ENCODE measurements at regions not wholly inside any gene's neighbourhood (a gene's known extent, or its start where the extent isn't known, plus 50 kb on each side); places are given as distances from the start of the nearest gene placed in this dataset.

- Histone ChIP-seq H3K79me2 (ENCODE audit: control insufficient read depth, insufficient read depth, low read length) (no peaks in the 10 kb centered on the region), H3K9me1 (ENCODE audit: control insufficient read depth, extremely low read depth, insufficient read depth, low read length) (no peaks in the 10 kb centered on the region), H3K9ac (ENCODE audit: control insufficient read depth, extremely low read depth, insufficient read depth, low read length) (no peak overlapping the region), H2AFZ (ENCODE audit: control insufficient read depth, low read length) (no peak overlapping the region), H3K4me2 (ENCODE audit: control insufficient read depth, extremely low read depth, insufficient read depth, low read depth, low read length) (no peak overlapping the region), H4K20me1 (ENCODE audit: control insufficient read depth, extremely low read depth, insufficient read depth, low read length) (no peaks in the 10 kb centered on the region), H3K4me1 (ENCODE audit: control insufficient read depth, extremely low read depth, insufficient read depth, low read length) (peaks cover 5% of the 10 kb centered on the region), H3K36me3 (ENCODE audit: control insufficient read depth in 2 of 2, extremely low read depth in 1 of 2, insufficient read depth in 2 of 2, low read length in 2 of 2) (no peaks in the 10 kb centered on the region), H3K27ac (ENCODE audit: control insufficient read depth, insufficient read depth, low read length) (no peak overlapping the region), H3K4me3 (ENCODE audit: control insufficient read depth in 2 of 3, extremely low read depth in 1 of 3, insufficient read depth in 2 of 3, low read depth in 1 of 3, low read length in 3 of 3) (no peak overlapping the region), H3K9me3 (ENCODE audit: control insufficient read depth, low read depth, low read length) (no peaks in the 10 kb centered on the region), H3K27me3 (ENCODE audit: control insufficient read depth, extremely low read depth, insufficient read depth, low read length) (peaks cover 7% of the 10 kb centered on the region)
- dilution Hi-C loops (cut with MboI; ENCODE audit: extremely low pct_ligation_motif_present, low sequenced_read_pairs), result no loop called here
- no peak for TF ChIP-seq EZH2 (IDR thresholded peaks at IDR 0.05; ENCODE audit: low read length)
- TF ChIP-seq CTCF (optimal IDR thresholded peaks at IDR 0.05 in 1 of 3, IDR thresholded peaks at IDR 0.05 in 1 of 3, conservative IDR thresholded peaks at IDR 0.05 in 1 of 3; ENCODE audit: extremely low read depth in 1 of 3, insufficient read depth in 2 of 3, low read length in 3 of 3), result no peak
- DNase-seq (ENCODE audit: low read depth, low spot score) (no peak), FAIRE-seq (no peak)
Measured at GRCh38 chr9:1913631-1914330, 101.4 kb upstream of the SMARCA2 start.

- Histone ChIP-seq H3K9me3 (ENCODE audit: control insufficient read depth, low read depth, low read length) (no peaks in the 10 kb centered on the region), H3K36me3 (ENCODE audit: control insufficient read depth in 2 of 2, extremely low read depth in 1 of 2, insufficient read depth in 2 of 2, low read length in 2 of 2) (no peaks in the 10 kb centered on the region), H3K27me3 (ENCODE audit: control insufficient read depth, extremely low read depth, insufficient read depth, low read length) (peaks cover 7% of the 10 kb centered on the region), H3K9ac (ENCODE audit: control insufficient read depth, extremely low read depth, insufficient read depth, low read length) (no peak overlapping the region), H3K79me2 (ENCODE audit: control insufficient read depth, insufficient read depth, low read length) (no peaks in the 10 kb centered on the region), H2AFZ (ENCODE audit: control insufficient read depth, low read length) (peak overlapping the region; percentile 46), H3K27ac (ENCODE audit: control insufficient read depth, insufficient read depth, low read length) (no peak overlapping the region), H3K4me1 (ENCODE audit: control insufficient read depth, extremely low read depth, insufficient read depth, low read length) (peaks cover 5% of the 10 kb centered on the region), H3K4me2 (ENCODE audit: control insufficient read depth, extremely low read depth, insufficient read depth, low read depth, low read length) (peak overlapping the region; percentile 63), H3K4me3 (ENCODE audit: control insufficient read depth in 2 of 3, extremely low read depth in 1 of 3, insufficient read depth in 2 of 3, low read depth in 1 of 3, low read length in 3 of 3) (peak overlapping the region in 2 of 3 experiments; percentile 41 to 49), H3K9me1 (ENCODE audit: control insufficient read depth, extremely low read depth, insufficient read depth, low read length) (no peaks in the 10 kb centered on the region), H4K20me1 (ENCODE audit: control insufficient read depth, extremely low read depth, insufficient read depth, low read length) (no peaks in the 10 kb centered on the region)
- dilution Hi-C loops (cut with MboI; ENCODE audit: extremely low pct_ligation_motif_present, low sequenced_read_pairs), result no loop called here
- no peak for FAIRE-seq
- no peak for DNase-seq (ENCODE audit: low read depth, low spot score)
- TF ChIP-seq EZH2 (IDR thresholded peaks at IDR 0.05; ENCODE audit: low read length), result no peak
- TF ChIP-seq CTCF (optimal IDR thresholded peaks at IDR 0.05 in 1 of 3, IDR thresholded peaks at IDR 0.05 in 1 of 3, conservative IDR thresholded peaks at IDR 0.05 in 1 of 3; ENCODE audit: extremely low read depth in 1 of 3, insufficient read depth in 2 of 3, low read length in 3 of 3), result no peak
Measured at GRCh38 chr9:1916095-1916494, 99.1 kb upstream of the SMARCA2 start.
